GM21619 (cell line): ENCODE measurements at regions not wholly inside any gene's neighbourhood (a gene's known extent, or its start where the extent isn't known, plus 50 kb on each side); places are given as distances from the start of the nearest gene placed in this dataset.
A peak's percentile ranks its signal among the peaks of the same experiment; 100 is the strongest.
"Not testable (repeated sequence)": the region's sequence is repeated elsewhere in the genome, so short reads cannot be mapped to it uniquely, and the experiment has no call there.

ENCODE experiments used
- ATAC-seq: cut with Tn5 transposase; IDR thresholded peaks from one replicate; pipeline ENCODE4 v1.9.1; 2021; ENCODE audit not compliant: unreplicated experiment

GRCh38 chr7:119065966-119066365, 841.5 kb downstream of the ANKRD7 start:
- no peak for ATAC-seq

- ATAC-seq: no peak
Observed at GRCh38 chr7:119086026-119086425, 861.5 kb downstream of the ANKRD7 start.

- no peak for ATAC-seq
Observed at GRCh38 chr7:119090851-119091250, 866.3 kb downstream of the ANKRD7 start.

DNA sequence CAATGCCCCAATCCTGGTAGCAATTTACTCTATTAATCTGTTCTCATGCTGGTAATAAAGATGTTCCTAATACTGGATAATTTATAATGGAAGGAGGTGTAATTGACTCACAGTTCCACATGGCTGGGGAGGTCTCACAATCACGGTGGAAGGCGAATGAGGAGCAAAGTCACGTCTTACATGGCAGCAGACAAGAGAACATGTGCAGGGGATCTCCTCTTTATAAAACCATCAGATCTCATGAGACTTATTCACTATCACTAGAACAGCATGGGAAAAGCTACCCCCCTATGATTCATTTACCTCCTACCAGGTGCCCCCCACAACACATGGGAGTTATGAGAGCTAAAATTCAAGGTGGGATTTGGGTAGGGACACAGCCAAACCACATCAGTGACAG, 872.2 kb downstream of the ANKRD7 start:
- ATAC-seq: no peak

- ATAC-seq: not testable (repeated sequence)
Observed at GRCh38 chr7:119100611-119101258, 876.2 kb downstream of the ANKRD7 start.

GRCh38 chr7:119102291-119102690, 877.8 kb downstream of the ANKRD7 start:
- ATAC-seq: no peak

GRCh38 chr7:119105381-119105780, 880.9 kb downstream of the ANKRD7 start:
- ATAC-seq: no peak

DNA sequence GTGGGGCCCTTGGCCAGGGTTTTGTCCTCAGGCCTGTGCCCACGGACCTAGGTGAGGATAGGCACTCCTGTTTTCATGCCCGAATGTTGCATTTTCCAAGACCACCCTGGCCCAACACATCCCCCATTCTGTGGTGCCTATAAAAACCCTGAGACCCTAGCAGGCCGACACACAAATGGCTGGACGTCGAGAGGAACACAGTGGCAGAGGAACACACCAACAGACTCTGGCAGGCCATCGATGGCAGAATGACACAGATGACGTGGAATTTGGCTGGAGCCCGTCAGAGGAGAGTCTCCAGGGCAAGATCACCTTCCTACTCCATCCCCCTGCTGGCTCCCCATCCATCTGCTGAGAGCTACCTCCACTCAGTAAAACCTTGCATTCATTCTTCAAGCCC, 898.8 kb downstream of the ANKRD7 start:
- no peak for ATAC-seq

GRCh38 chr7:119127706-119128105, 903.2 kb downstream of the ANKRD7 start:
- ATAC-seq: no peak

DNA sequence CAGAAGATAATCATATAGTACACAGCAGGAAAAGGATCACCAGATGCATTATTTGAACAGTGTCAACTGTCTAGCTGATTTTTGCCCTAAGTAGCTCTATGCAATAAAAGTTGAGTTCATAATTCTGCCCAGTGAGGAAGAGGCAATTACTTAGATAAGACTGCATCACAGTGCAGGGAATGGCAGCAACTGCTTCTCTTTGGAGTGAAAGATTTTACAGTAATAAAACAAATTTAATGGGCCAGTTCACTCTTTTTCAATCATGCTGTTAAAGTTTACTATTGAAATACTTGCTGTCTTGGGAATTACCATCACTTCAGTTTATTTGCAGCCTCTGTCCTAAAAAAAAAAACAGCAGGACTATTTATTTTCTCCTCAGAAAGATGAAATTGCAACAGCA, 907.9 kb downstream of the ANKRD7 start:
- ATAC-seq: no peak

DNA sequence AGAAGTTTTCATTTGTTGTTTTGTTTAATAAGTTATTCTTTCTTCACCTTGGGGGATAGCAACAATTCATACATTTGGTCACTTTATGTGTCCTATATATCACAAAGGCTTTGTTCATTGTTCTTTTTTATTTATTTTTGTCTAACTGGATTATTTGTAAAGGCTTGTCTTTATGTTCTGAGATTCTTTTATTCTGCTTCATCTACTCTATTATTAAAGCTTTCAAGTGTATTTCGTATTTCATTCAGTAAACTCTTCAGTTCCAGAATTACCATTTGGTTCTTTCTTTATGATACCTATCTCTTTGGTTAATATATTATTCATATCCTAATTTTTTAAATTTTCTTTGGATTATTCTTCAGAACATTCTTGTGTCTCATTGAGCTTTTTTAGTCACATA, 942.9 kb downstream of the ANKRD7 start:
- no peak for ATAC-seq

GRCh38 chr7:119172043-119172442, 947.5 kb downstream of the ANKRD7 start:
- no peak for ATAC-seq

GRCh38 chr7:119175911-119176627, 951.6 kb downstream of the ANKRD7 start:
- peak; percentile 68 for ATAC-seq

DNA sequence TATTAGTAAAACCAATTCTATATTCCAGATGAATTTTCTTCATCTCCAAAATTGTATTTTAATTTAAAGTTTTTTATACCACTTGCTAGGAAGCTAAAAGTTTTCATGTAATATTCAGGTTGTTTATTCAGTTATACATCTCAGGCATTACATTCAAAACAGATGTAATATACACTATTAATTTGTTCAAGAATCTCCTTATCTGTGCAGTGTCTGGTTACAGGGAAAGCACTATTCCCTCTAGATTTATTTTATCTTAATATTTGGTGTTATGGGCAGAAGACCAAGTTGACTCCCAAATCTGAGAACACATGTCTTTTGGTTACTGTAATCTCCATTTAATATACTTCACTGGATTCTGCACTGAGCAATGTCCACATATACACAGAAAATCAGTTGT, 953.4 kb downstream of the ANKRD7 start:
- ATAC-seq: no peak

GRCh38 chr7:119184124-119184788, 959.8 kb downstream of the ANKRD7 start:
- no peak for ATAC-seq

DNA sequence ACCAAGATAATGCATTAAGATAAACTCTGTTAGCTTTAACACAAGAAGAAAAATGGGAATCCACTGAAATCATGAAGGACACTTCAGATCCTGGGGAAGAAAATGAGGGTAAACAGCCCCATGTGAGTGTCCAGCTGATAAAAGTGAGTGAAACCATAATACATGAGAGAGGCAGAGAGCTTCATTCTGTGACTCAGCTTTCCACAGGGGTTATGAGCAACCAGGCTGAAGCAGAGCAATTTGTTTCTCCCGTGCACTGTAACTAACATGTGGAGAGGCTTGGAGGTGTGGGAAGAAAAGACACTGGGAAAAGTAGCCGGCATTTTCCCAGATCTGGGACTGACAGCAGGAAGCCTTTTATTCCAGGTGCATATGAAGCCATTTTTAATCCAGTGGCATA, 971.7 kb downstream of the ANKRD7 start:
- no peak for ATAC-seq

GRCh38 chr7:119197172-119197876, 972.8 kb downstream of the ANKRD7 start:
- peak; percentile 10 for ATAC-seq

GRCh38 chr7:119197877-119198527, 973.5 kb downstream of the ANKRD7 start:
- peak; percentile 87 for ATAC-seq

DNA sequence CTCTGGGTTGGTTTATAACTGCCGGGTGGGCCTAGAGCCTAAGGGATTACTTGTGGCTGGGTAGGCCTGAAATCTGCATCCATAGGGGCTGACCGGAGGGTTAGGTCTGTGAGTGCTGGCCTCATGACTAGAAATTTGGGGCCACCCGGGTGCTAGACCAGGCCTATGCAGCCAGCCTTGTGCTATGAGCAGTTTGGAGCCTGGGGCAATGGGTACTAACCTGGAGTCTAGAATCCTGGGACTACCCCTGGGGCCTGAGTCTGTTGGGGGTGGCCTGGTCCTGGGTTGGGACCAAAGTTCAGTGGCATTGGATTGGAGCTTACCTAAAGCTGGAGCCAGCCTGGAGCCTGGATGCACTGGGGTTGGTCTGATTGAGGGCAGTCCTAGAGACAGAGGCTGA, 995.2 kb downstream of the ANKRD7 start:
- no peak for ATAC-seq

DNA sequence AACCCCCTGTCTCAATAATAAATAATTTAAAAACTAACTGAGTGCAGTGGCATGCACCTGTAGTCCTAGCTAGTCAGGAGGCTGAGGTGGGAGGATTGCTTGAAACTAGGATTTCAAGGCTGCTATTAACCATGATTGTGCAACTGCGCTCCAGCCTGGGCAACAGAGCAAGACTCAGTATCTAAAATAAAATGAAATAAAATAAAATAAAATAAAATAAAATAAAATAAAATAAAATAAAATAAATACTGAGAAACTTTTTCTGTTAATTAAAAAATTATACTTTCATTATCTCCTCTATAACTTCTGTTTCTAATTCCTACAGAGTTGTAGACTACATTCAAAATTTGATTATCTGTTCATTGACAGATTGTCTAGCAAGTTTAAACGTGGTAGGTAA, 999.4 kb downstream of the ANKRD7 start:
- ATAC-seq: no peak

DNA sequence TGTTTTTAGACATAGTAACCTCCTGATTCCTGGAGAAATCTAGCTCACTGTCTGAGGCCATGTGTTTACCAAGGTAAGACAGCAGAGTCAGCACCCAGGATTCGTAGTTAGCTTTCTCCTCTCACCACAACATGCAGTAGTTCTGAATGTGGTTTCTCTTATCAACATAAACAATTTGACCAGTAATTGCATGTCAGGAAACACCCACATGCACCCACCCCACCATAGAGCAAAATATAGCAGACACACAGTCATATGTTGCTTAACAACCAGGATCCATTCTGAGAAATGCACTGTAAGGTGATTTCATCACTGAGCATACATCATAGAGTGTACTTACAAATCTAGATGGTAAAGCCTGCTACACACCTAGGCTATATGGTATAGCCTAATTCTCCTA, 1004.0 kb downstream of the ANKRD7 start:
- ATAC-seq: no peak
